HK-2 (cell line): ENCODE measurements at regions not wholly inside any gene's neighbourhood (a gene's known extent, or its start where the extent isn't known, plus 50 kb on each side); places are given as distances from the start of the nearest gene placed in this dataset.

ENCODE experiments used
- DNase-seq: peaks from one replicate; pipeline ENCODE4 v3.0.0-alpha.2; 2018; ENCODE audit not compliant: unreplicated experiment

- no peak for DNase-seq
These were observed 171.3 kb downstream of the SNCA start for GRCh38 chr4:89665662-89666061.

- DNase-seq, result no peak
These were observed 172.4 kb downstream of the SNCA start for GRCh38 chr4:89664521-89664920.

GRCh38 chr4:89661173-89661899 is 175.6 kb downstream of the SNCA start:
- peak; percentile 18 for DNase-seq

GRCh38 chr4:89660444-89661172 is 176.4 kb downstream of the SNCA start:
- DNase-seq, result no peak

- no peak for DNase-seq
These were observed 178.3 kb downstream of the SNCA start for GRCh38 chr4:89658701-89659024.

- DNase-seq, result no peak
These were observed 178.8 kb downstream of the SNCA start for GRCh38 chr4:89657931-89658700.

GRCh38 chr4:89653012-89653411 is 183.9 kb downstream of the SNCA start:
- DNase-seq, result no peak

- no peak for DNase-seq
These were observed 191.5 kb downstream of the SNCA start for GRCh38 chr4:89645482-89645881.

GRCh38 chr4:89641367-89641687 is 195.6 kb downstream of the SNCA start:
- no peak for DNase-seq

GRCh38 chr4:89640620-89641366 is 196.2 kb downstream of the SNCA start:
- DNase-seq, result no peak

- DNase-seq, result no peak
These were observed 197.6 kb downstream of the SNCA start for GRCh38 chr4:89639395-89639794.

GRCh38 chr4:89625599-89626293 is 211.2 kb downstream of the SNCA start:
- DNase-seq, result no peak

GRCh38 chr4:89619206-89619962 is 217.6 kb downstream of the SNCA start:
- no peak for DNase-seq

- DNase-seq, result no peak
These were observed 218.8 kb downstream of the SNCA start for GRCh38 chr4:89618151-89618550.

GRCh38 chr4:89617317-89617716 is 219.6 kb downstream of the SNCA start:
- peak; percentile 21 for DNase-seq

- DNase-seq, result no peak
These were observed 220.6 kb downstream of the SNCA start for GRCh38 chr4:89616382-89616781.

- DNase-seq, result no peak
These were observed 221.9 kb downstream of the SNCA start for GRCh38 chr4:89615051-89615450.

GRCh38 chr4:89614155-89614554 is 222.8 kb downstream of the SNCA start:
- no peak for DNase-seq

- no peak for DNase-seq
These were observed 226.7 kb downstream of the SNCA start for GRCh38 chr4:89610236-89610635.

- DNase-seq, result no peak
These were observed 227.2 kb downstream of the SNCA start for GRCh38 chr4:89609756-89610155.

GRCh38 chr4:89604951-89605350 is 232.0 kb downstream of the SNCA start:
- no peak for DNase-seq
